ENCODE measurements at regions not wholly inside any gene's neighbourhood (a gene's known extent, or its start where the extent isn't known, plus 50 kb on each side); places are given as distances from the start of the nearest gene placed in this dataset.
"Not testable (repeated sequence)": the region's sequence is repeated elsewhere in the genome, so short reads cannot be mapped to it uniquely, and the experiment has no call there.

GRCh38 chr2:16777123-16777870 lies 111.7 kb upstream of the CYRIA start:
- CTCF ChIA-PET = no interaction called here
- POLR2A ChIA-PET = no interaction called here

DNA sequence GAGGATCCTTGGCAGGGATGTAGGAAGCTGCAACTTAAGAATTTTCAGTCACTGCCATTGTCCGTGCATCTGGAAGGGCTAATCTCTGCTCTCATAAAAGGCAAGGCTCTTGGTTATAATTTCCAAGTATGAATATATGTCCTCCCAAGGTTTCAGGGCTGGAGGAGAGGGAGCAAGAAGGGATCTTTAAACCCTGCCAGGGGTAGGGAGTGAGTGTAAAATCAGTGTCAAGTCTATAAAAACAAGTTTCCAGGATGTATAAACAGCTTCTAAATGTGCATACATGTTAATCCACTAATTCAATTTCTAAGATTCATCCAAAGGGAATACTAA lies 110.2 kb upstream of the CYRIA start:
- CTCF ChIA-PET = no interaction called here
- POLR2A ChIA-PET = no interaction called here

- ChIA-PET POLR2A (no interaction called here), CTCF (no interaction called here)
Measured at GRCh38 chr2:16774980-16775898, 109.6 kb upstream of the CYRIA start.

DNA sequence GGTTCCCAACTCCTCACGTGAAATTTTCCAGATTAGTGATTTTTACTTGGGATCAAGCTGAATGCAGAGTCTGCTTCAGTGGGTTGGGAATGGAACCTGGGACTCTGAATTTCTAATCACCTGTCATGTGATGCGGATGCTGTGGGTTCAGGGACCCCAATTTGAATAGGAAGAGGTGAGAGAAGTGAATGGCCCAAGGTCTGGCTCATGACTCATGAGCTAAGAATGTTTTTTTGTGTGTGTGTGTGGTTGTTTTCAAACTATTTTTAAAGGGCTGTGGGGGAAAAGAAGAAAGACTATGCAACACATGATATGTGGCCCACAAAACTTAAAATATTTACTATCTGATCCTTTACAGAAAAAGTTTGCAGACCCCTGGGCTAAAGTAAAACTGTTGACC lies 108.5 kb upstream of the CYRIA start:
- ChIA-PET POLR2A (no interaction called here), CTCF (no interaction called here)

DNA sequence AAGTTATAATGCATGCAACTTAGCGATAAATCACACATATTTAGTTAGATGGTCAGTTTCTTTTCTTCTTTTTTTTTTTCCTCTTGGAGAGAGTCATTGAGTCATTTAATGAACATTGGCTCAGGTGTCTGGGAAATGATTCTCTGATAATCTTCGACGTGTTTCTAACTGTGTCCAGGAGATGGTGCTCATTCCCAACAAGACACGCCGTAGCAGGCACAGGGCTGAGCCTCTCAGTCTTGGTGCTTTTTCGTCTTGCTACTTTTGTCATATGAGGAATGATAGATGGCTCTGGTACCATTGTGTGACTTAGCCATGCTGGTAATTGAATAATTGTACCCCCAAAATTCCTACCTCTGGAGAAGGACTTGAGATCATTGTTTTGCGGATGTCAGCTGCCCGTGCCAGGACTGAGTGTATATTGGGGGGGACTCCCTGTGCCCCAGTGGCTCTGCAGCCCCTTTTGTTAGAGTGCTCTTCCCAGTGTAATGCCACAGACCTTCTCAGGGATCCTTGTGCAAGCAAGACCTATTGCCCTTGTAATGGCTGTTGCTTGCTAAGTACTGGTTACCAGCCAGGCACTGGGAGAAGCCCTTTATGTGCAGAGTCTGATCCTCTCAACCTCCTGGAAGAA lies 107.6 kb upstream of the CYRIA start:
- CTCF ChIA-PET = no interaction called here
- POLR2A ChIA-PET = no interaction called here

- POLR2A ChIA-PET = no interaction called here
Measured at GRCh38 chr2:16767789-16768476, 102.3 kb upstream of the CYRIA start.

GRCh38 chr2:16765356-16765755 lies 99.7 kb upstream of the CYRIA start:
- ChIA-PET POLR2A (no interaction called here), CTCF (no interaction called here)

More at GRCh38 chr2:16767789-16768476, 102.3 kb upstream of the CYRIA start:
- CTCF ChIA-PET = no interaction called here

DNA sequence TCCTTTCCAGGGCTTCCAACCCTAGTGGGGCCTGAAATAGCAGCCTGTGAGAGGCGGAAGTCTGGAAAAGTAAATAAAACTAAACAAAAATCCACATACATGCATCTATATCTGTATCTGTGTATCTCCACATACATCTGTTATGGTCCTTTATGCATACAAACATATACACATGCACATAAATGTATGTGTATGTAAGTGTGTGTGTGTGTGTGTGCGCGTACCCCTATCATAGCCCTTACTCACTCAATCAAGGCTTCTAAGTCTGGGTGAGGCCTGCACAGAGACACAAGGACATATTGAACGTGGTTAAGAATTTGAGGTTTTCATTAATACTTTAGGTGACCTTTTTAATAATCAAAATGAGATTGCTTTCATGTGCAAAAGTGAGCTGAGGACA lies 98.9 kb upstream of the CYRIA start:
- POLR2A ChIA-PET = no interaction called here
- CTCF ChIA-PET = no interaction called here

DNA sequence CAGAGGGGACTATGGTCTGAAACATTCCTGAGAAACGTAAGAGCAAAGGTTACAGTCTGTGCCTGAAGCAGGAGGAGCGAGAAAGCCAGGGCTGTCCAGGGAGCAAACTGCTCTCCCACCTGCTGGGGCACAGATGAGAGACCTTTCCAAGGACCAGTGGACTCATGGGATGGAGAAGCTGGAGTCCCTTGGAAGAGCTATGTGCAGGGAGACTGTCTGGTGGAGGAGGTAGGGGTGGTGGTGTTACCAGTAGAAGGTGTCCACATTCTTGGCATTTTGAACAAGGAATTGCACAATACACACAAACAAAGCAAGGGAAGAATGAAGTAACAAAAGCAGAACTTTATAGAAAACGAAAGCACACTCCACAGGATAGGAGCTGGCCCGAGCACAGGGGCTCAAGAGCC lies 97.9 kb upstream of the CYRIA start:
- ChIA-PET CTCF (no interaction called here), POLR2A (no interaction called here)

- ChIA-PET POLR2A (no interaction called here), CTCF (no interaction called here)
Measured at GRCh38 chr2:16763056-16763455, 97.4 kb upstream of the CYRIA start.

GRCh38 chr2:16760426-16760825 lies 94.8 kb upstream of the CYRIA start:
- ChIA-PET CTCF (no interaction called here), POLR2A (no interaction called here)

GRCh38 chr2:16756831-16757644 lies 91.4 kb upstream of the CYRIA start:
- CTCF ChIA-PET = interaction anchor here (0.7 to 1.9 kb wide), 5 partner anchors 137 to 203 kb away, joined by 3 to 15 read pairs (median 4); no protein-coding TSS in a partner anchor
- POLR2A ChIA-PET = no interaction called here

DNA sequence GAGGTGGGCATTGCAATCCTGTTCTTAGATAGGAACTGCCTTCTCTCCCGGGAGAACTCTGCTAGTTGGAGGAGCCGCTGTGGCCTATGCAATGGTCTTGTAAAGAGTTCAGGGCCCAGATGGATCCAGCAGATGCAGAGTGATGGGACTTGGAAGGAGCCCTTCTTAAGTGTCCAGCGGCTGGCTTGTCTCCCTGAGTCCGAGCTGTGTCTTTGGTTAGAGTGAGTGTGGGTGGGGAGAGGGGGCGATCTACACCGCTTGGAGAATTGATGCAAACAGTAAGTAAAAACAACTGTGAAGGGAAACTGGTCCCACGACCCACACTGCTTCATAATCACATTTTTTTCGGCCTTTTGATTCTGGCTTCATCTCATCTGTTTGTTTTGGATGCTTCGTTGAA lies 89.8 kb upstream of the CYRIA start:
- ChIA-PET POLR2A (no interaction called here), CTCF (no interaction called here)

DNA sequence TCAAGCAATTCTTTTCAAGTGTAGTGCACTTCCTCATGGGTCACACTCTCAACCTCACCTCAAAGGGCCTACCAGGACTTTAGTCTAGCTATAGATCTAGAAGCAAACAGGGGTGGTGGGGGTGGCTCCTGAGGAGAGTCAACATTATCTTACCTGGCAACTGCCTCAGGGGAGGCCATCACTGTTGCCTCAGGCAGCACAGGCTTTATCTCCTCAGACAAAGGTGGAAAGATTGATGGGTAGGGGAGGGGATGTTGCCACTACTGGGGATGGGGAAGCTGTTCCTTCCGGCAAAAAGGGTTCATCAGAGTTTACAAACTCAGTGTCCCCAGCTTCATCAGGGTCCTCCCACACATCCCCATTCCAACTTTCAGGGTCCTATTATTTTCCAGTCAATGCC lies 87.4 kb upstream of the CYRIA start:
- CTCF ChIA-PET = not testable (repeated sequence)
- POLR2A ChIA-PET = interaction anchor here (0.6 kb wide), 1 partner anchor 197 kb away, joined by 3 read pairs; no protein-coding TSS in a partner anchor

DNA sequence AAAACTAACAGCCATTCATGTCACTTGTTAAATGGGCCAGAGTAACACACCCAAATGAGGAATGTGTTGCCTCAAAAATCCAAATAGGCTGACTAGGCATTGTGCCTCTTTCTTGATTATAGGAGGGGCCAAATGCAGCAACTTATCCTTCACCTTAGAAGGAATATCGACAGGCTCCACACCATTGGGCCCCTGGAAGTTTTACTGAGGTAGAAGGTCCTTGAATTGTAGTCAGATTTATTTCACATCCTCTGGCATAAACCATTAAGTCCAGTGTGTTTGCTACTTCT lies 85.2 kb upstream of the CYRIA start:
- POLR2A ChIA-PET, CTCF ChIA-PET: not testable (repeated sequence)

DNA sequence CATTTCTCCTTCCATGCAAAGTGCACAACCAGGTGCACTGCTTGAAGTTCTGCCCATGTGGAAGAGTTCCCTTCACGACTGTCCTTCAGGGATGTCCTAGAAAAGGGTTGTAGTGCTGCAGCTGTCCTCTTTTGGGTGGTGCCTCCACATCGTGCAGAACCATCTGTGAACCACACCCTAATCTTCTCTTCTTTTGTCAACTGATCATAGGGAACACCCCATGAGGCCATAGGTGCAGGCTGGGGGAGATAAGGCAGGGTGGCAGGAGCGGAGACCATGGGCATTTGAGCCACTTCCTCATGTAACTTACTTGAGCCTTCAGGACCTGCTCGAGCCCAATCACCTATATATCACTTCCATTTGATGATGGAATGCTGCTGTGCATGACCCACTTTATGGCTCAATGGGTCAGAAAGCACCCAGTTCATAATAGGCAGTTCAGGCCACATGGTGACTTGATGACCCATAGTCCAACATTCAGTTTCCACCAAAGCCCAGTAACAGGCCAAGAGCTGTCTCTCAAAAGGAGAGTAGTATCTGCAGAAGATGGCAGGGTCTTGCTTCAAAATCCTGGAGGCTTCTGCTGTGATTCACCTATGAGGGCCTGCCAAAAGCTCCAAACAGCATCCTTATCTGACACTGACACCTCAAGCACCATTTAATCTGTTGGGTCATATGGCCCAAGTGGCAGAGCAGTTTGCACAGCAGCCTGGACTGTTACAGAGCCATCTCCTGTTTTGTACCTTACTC lies 84.7 kb upstream of the CYRIA start:
- POLR2A ChIA-PET = no interaction called here
- CTCF ChIA-PET = no interaction called here

- CTCF ChIA-PET, POLR2A ChIA-PET: not testable (repeated sequence)
Measured at GRCh38 chr2:16748511-16749266, 83.1 kb upstream of the CYRIA start.

DNA sequence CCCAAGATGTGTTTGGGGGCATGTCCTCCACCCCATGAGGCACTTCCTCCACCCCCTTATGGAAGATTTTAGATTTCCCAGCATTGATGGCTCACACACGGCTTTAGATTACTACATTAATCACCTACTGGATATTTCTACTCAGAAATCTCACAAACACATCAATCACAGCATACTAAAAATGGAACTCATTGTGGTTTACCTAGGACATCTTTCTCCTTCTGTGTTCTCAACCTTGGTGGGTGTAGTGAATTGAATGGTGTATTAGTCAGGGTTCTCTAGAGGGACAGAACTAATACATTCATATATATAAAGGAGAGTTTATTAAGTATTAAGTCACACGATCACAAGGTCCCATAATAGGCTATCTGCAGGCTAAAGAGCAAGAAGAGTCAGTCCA lies 82.1 kb upstream of the CYRIA start:
- CTCF ChIA-PET = no interaction called here

GRCh38 chr2:16747257-16747656 lies 81.6 kb upstream of the CYRIA start:
- CTCF ChIA-PET = no interaction called here

More for the DNA sequence above, 82.1 kb upstream of the CYRIA start:
- POLR2A ChIA-PET = no interaction called here

More at GRCh38 chr2:16747257-16747656, 81.6 kb upstream of the CYRIA start:
- POLR2A ChIA-PET = no interaction called here
